K562 (cell line): ENCODE measurements at regions not wholly inside any gene's neighbourhood (a gene's known extent, or its start where the extent isn't known, plus 50 kb on each side); places are given as distances from the start of the nearest gene placed in this dataset.

Experiments used
- CBX1 ChIP-seq: sonication (generic); IDR thresholded peaks from 2 replicates; pipeline ENCODE4 v1.6.1; 2016; ENCODE audit warnings: antibody characterized with exemption, low read depth, mild to moderate bottlenecking
- CGGBP1 ChIP-seq: fragments of 250-450 bp; sonication (Bioruptor Pico); IDR thresholded peaks from 2 replicates; pipeline ENCODE4 v1.9.0; 2021; ENCODE audit warnings: mild to moderate bottlenecking
- EHMT2 ChIP-seq: fragments of 450-650 bp; IDR thresholded peaks from 2 replicates; pipeline ENCODE4 v1.6.1; 2018; ENCODE audit warnings: antibody characterized with exemption
- ELF2 ChIP-seq: fragments of 250-450 bp; sonication (Bioruptor Pico); IDR thresholded peaks from 2 replicates; pipeline ENCODE4 v1.5.0; 2021; ENCODE audit warnings: mild to moderate bottlenecking
- FOXJ2 ChIP-seq: fragments of 200-800 bp; sonication (Bioruptor generic); IDR thresholded peaks from 2 replicates; pipeline ENCODE4 v1.6.1; 2016; ENCODE audit warnings: missing genetic modification characterization, missing compliant biosample characterization
- HDAC2 ChIP-seq: fragments of 450-650 bp; IDR thresholded peaks from 2 replicates; pipeline ENCODE4 v1.6.1; 2016; ENCODE audit warnings: mild to moderate bottlenecking
- ILK ChIP-seq: fragments of 450-650 bp; IDR thresholded peaks from 2 replicates; pipeline ENCODE4 v1.6.1; 2016; ENCODE audit warnings: missing genetic modification characterization, low read depth, mild to moderate bottlenecking, missing compliant biosample characterization, moderate library complexity, borderline replicate concordance
- PBX2 ChIP-seq, 2 experiments: IDR thresholded peaks in 1 of 2; conservative IDR thresholded peaks in 1 of 2; 2 replicates each; pipeline ENCODE4 v1.6.1; 2016; ENCODE audit warnings: low read depth in 2 of 2, mild to moderate bottlenecking in 1 of 2, missing compliant biosample characterization in 1 of 2, missing genetic modification characterization in 1 of 2, moderate library complexity in 1 of 2
- SMARCE1 ChIP-seq: fragments of 450-650 bp; IDR thresholded peaks from 2 replicates; pipeline ENCODE4 v1.7.1; 2016; ENCODE audit warnings: mild to moderate bottlenecking
- SNRNP70 ChIP-seq: fragments of 200-400 bp; formaldehyde crosslinking; optimal IDR thresholded peaks from 2 replicates; pipeline ENCODE3; 2017; ENCODE audit warnings: low read depth, low read length
- SOX6 ChIP-seq: fragments of 450-650 bp; IDR thresholded peaks from 2 replicates; pipeline ENCODE4 v1.6.1; 2014; ENCODE audit warnings: mild to moderate bottlenecking
- ZNF584 ChIP-seq: fragments of 200-800 bp; sonication (Bioruptor generic); IDR thresholded peaks from 2 replicates; pipeline ENCODE4 v1.6.1; 2016; ENCODE audit warnings: low read depth, mild to moderate bottlenecking, missing genetic modification characterization, missing compliant biosample characterization
- ZNF668 ChIP-seq: fragments of 250-450 bp; sonication (Bioruptor Pico); IDR thresholded peaks from 2 replicates; pipeline ENCODE4 v1.8.0; 2022; ENCODE audit warnings: mild to moderate bottlenecking, inconsistent platforms
- ZNF77 ChIP-seq: fragments of 250-450 bp; sonication (Bioruptor Pico); IDR thresholded peaks from 2 replicates; pipeline ENCODE4 v1.5.0; 2020
- TF ChIP-seq, protein P1 (sequence below): fragments of 450-650 bp; IDR thresholded peaks from 2 replicates; pipeline ENCODE4 v1.6.1; 2017; ENCODE audit warnings: antibody characterized with exemption, mild to moderate bottlenecking
- TF ChIP-seq, protein P2 (sequence below): fragments of 450-650 bp; formaldehyde crosslinking; IDR thresholded peaks from 2 replicates; pipeline ENCODE4 v1.4.0; 2020; ENCODE audit warnings: mild to moderate bottlenecking, moderate library complexity
- TF ChIP-seq, protein P3 (sequence below): fragments of 250-450 bp; sonication (Bioruptor Pico); IDR thresholded peaks from 2 replicates; pipeline ENCODE4 v1.8.0; 2022; ENCODE audit warnings: moderate library complexity, mild to moderate bottlenecking, inconsistent platforms
- TF ChIP-seq, protein P4 (sequence below), 3 experiments: fragments of 200-800 bp in 1 of 3; sonication (Bioruptor generic) in 1 of 3; sonication (generic) in 1 of 3; formaldehyde crosslinking in 1 of 3; IDR thresholded peaks; 2 replicates each; pipeline versions ENCODE4 v1.6.1 to v1.8.0; 2016 to 2022; ENCODE audit warnings: mild to moderate bottlenecking in 2 of 3, missing compliant biosample characterization in 2 of 3, missing genetic modification characterization in 2 of 3, missing genetic modification reagents in 1 of 3

GRCh38 chr3:31356941-31357340 lies 175.8 kb upstream of the STT3B start (continued):
- TF ChIP-seq, protein P1, sequence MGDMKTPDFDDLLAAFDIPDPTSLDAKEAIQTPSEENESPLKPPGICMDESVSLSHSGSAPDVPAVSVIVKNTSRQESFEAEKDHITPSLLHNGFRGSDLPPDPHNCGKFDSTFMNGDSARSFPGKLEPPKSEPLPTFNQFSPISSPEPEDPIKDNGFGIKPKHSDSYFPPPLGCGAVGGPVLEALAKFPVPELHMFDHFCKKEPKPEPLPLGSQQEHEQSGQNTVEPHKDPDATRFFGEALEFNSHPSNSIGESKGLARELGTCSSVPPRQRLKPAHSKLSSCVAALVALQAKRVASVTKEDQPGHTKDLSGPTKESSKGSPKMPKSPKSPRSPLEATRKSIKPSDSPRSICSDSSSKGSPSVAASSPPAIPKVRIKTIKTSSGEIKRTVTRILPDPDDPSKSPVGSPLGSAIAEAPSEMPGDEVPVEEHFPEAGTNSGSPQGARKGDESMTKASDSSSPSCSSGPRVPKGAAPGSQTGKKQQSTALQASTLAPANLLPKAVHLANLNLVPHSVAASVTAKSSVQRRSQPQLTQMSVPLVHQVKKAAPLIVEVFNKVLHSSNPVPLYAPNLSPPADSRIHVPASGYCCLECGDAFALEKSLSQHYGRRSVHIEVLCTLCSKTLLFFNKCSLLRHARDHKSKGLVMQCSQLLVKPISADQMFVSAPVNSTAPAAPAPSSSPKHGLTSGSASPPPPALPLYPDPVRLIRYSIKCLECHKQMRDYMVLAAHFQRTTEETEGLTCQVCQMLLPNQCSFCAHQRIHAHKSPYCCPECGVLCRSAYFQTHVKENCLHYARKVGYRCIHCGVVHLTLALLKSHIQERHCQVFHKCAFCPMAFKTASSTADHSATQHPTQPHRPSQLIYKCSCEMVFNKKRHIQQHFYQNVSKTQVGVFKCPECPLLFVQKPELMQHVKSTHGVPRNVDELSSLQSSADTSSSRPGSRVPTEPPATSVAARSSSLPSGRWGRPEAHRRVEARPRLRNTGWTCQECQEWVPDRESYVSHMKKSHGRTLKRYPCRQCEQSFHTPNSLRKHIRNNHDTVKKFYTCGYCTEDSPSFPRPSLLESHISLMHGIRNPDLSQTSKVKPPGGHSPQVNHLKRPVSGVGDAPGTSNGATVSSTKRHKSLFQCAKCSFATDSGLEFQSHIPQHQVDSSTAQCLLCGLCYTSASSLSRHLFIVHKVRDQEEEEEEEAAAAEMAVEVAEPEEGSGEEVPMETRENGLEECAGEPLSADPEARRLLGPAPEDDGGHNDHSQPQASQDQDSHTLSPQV, result peak; percentile 93
- TF ChIP-seq, protein P2, sequence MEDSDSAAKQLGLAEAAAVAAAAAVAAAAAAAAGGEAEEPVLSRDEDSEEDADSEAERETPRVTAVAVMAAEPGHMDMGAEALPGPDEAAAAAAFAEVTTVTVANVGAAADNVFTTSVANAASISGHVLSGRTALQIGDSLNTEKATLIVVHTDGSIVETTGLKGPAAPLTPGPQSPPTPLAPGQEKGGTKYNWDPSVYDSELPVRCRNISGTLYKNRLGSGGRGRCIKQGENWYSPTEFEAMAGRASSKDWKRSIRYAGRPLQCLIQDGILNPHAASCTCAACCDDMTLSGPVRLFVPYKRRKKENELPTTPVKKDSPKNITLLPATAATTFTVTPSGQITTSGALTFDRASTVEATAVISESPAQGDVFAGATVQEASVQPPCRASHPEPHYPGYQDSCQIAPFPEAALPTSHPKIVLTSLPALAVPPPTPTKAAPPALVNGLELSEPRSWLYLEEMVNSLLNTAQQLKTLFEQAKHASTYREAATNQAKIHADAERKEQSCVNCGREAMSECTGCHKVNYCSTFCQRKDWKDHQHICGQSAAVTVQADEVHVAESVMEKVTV, result no peak
- no peak for TF ChIP-seq CGGBP1 (CRISPR knock-in tag)
- no peak for TF ChIP-seq ZNF77 (CRISPR knock-in tag)
- 0 out of 2 replicates have a peak, but pooled peaks have one; percentile 25 for TF ChIP-seq CBX1
- TF ChIP-seq FOXJ2 (tag), result peak; percentile 79; the same call in 1 of the 2 replicates
- no peak for TF ChIP-seq SNRNP70
- TF ChIP-seq ZNF584, result peak; percentile 40; the same call in 1 of the 2 replicates
- TF ChIP-seq EHMT2, result peak; percentile 76; the same call in 1 of the 2 replicates
- TF ChIP-seq, protein P3, sequence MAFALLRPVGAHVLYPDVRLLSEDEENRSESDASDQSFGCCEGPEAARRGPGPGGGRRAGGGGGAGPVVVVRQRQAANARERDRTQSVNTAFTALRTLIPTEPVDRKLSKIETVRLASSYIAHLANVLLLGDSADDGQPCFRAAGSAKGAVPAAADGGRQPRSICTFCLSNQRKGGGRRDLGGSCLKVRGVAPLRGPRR (CRISPR knock-in tag), result peak; percentile 84; the same call in 1 of the 2 replicates
- no peak for TF ChIP-seq ILK (tag)
- TF ChIP-seq, protein P4, sequence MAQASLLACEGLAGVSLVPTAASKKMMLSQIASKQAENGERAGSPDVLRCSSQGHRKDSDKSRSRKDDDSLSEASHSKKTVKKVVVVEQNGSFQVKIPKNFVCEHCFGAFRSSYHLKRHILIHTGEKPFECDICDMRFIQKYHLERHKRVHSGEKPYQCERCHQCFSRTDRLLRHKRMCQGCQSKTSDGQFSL (CRISPR knock-in tag; IDR thresholded peaks at IDR 0.05), result no peak
- TF ChIP-seq, protein P4 (tag; IDR thresholded peaks at IDR 0.05), result peak in 1 of 2 experiments; percentile 79; a peak in 2 of 4 replicates
- 0 out of 2 replicates have a peak, but pooled peaks have one; percentile 32 for TF ChIP-seq ZNF668
- TF ChIP-seq HDAC2, result peak; percentile 44; the same call in 1 of the 2 replicates
- TF ChIP-seq ELF2, result no peak
- TF ChIP-seq SMARCE1, result peak; percentile 55; the same call in 1 of the 2 replicates
- peak; percentile 84 for TF ChIP-seq SOX6
- no peak for TF ChIP-seq PBX2 (CRISPR knock-in tag; IDR thresholded peaks at IDR 0.05; ENCODE audit: low read depth)
- peak; percentile 29; the same call in 1 of the 2 replicates for TF ChIP-seq PBX2 (tag; conservative IDR thresholded peaks at IDR 0.05; ENCODE audit: low read depth)
